PC-9 (cell line): ENCODE measurements at regions not wholly inside any gene's neighbourhood (a gene's known extent, or its start where the extent isn't known, plus 50 kb on each side); places are given as distances from the start of the nearest gene placed in this dataset.

Experiments
- BruUV-seq: library from RNA; stranded (reverse); fragments of 400-500 nt; replicated peaks from 2 replicates; lab custom pipeline; 2021; lab: Mats Ljungman, UMichigan
- CTCF ChIA-PET: fragments of 300-600 bp; sonication (Branson Sonifier 250); formaldehyde crosslinking; loops from one replicate; lab custom pipeline; 2022; ENCODE audit warnings: antibody characterized with exemption; lab: Charles Lee
- POLR2A ChIA-PET: fragments of 300-600 bp; sonication (Branson Sonifier 250); formaldehyde crosslinking; loops from one replicate; lab custom pipeline; 2022; ENCODE audit warnings: antibody characterized with exemption; ENCODE audit not compliant: unreplicated experiment; lab: Charles Lee
- DNase-seq, 2 experiments: peaks; one replicate each; pipeline versions ENCODE4 v3.0.0 to v3.0.0-alpha.2; 2015 to 2022; ENCODE audit warnings: mixed read lengths in 1 of 2
- H2AFZ ChIP-seq: fragments of 200-600 bp; sonication (generic); 2 replicates; pipeline ENCODE4 v1.8.1; 2017; ENCODE audit warnings: antibody characterized with exemption
- H3F3A ChIP-seq: fragments of 200-600 bp; sonication (generic); 2 replicates; pipeline ENCODE4 v1.8.1; 2017; ENCODE audit warnings: antibody characterized with exemption, mild to moderate bottlenecking, low read depth; ENCODE audit not compliant: insufficient read depth
- H3K27ac ChIP-seq: fragments of 200-600 bp; sonication (generic); 2 replicates; pipeline ENCODE4 v1.6.1; 2016; ENCODE audit warnings: mixed run types
- H3K27me3 ChIP-seq: fragments of 200-600 bp; sonication (generic); 2 replicates; pipeline ENCODE4 v1.6.1; 2016; ENCODE audit warnings: low read depth, mixed run types; ENCODE audit not compliant: insufficient read depth
- H3K36me3 ChIP-seq: fragments of 200-600 bp; sonication (generic); 2 replicates; pipeline ENCODE4 v1.6.1; 2016; ENCODE audit warnings: low read depth, mixed run types
- H3K4me1 ChIP-seq: fragments of 200-600 bp; sonication (generic); replicated peaks from 2 replicates; pipeline ENCODE4 v1.6.1; 2016; ENCODE audit warnings: mixed run types; ENCODE audit not compliant: insufficient read depth
- H3K4me2 ChIP-seq: fragments of 200-600 bp; sonication (generic); 2 replicates; pipeline ENCODE4 v1.6.1; 2017; ENCODE audit warnings: mixed run types
- H3K4me3 ChIP-seq: fragments of 200-600 bp; sonication (generic); 2 replicates; pipeline ENCODE4 v1.6.1; 2016; ENCODE audit warnings: mixed run types
- H3K79me2 ChIP-seq: fragments of 200-600 bp; sonication (generic); 2 replicates; pipeline ENCODE4 v1.6.1; 2017; ENCODE audit warnings: low read depth, mixed run types
- H3K9me2 ChIP-seq: fragments of 200-600 bp; sonication (generic); 2 replicates; pipeline ENCODE4 v1.8.1; 2017; ENCODE audit warnings: mild to moderate bottlenecking; ENCODE audit not compliant: insufficient read depth
- H3K9me3 ChIP-seq: fragments of 200-600 bp; sonication (generic); 2 replicates; pipeline ENCODE4 v1.8.1; 2016; ENCODE audit warnings: low read depth; ENCODE audit not compliant: insufficient read depth
- H4K20me1 ChIP-seq: fragments of 200-600 bp; sonication (generic); 2 replicates; pipeline ENCODE4 v1.8.1; 2017; ENCODE audit not compliant: insufficient read depth
- CTCF ChIP-seq: fragments of 200-600 bp; sonication (generic); conservative IDR thresholded peaks from 2 replicates; pipeline ENCODE4 v1.6.1; 2017; ENCODE audit warnings: mixed run types, antibody characterized with exemption, mild to moderate bottlenecking, moderate library complexity
- EZH2 ChIP-seq: fragments of 200-600 bp; sonication (generic); IDR thresholded peaks from 2 replicates; pipeline ENCODE4 v1.8.0; 2017; ENCODE audit warnings: antibody characterized with exemption, low read depth
- intact Hi-C: fragments of 100-400 bp; cut with micrococcal nuclease; formaldehyde crosslinking; loops from one replicate; pipeline ENCODE4 v1.10.0; 2022; ENCODE audit not compliant: unreplicated experiment

- Histone ChIP-seq H3K79me2 (no peaks in the 10 kb centered on the region), H3K27me3 (peaks cover 100% of the 10 kb centered on the region), H3K36me3 (no peaks in the 10 kb centered on the region), H2AFZ (no peak overlapping the region), H3K4me3 (no peak overlapping the region), H3K27ac (no peak overlapping the region), H3K4me2 (no peak overlapping the region), H3K9me2 (no peaks in the 10 kb centered on the region), H4K20me1 (no peaks in the 10 kb centered on the region), H3K9me3 (no peaks in the 10 kb centered on the region; the same call in 1 of the 2 replicates), H3F3A (no peaks in the 10 kb centered on the region), H3K4me1 (no peaks in the 10 kb centered on the region)
- POLR2A ChIA-PET = no interaction called here
- CTCF ChIA-PET = no interaction called here
- no peak for TF ChIP-seq EZH2
- no peak for TF ChIP-seq CTCF
- intact Hi-C loops = no loop called here
- no TSS peak for BruUV-seq
- no peak for DNase-seq
Observed at GRCh38 chr16:87542531-87543102, 49.8 kb upstream of the ZCCHC14 start.
